ENCODE measurements at regions not wholly inside any gene's neighbourhood (a gene's known extent, or its start where the extent isn't known, plus 50 kb on each side); places are given as distances from the start of the nearest gene placed in this dataset.
A peak's percentile ranks its signal among the peaks of the same experiment; 100 is the strongest.
"Not testable (repeated sequence)": the region's sequence is repeated elsewhere in the genome, so short reads cannot be mapped to it uniquely, and the experiment has no call there.

DNA sequence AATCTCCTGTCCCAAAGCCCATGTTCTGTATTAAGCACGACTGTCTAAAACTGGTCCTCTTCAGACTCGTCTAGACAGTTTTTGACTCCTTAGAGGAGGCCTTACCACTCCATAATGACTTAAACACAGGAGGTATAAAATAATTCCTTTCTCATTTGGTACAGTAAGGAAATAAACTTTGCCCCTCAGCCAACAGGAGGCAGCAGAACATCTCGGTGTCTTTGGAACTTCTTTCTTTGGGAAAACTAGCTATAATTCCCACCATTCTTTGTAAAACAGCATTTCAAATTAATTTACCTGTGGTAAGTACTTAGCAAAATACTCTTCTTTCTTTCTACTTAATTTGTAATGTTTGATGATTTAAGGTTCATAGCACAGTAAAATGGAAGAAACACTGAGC lies 292.7 kb upstream of the G2E3 start:
- no peak for DNase-seq (ENCODE audit: low read depth)

DNA sequence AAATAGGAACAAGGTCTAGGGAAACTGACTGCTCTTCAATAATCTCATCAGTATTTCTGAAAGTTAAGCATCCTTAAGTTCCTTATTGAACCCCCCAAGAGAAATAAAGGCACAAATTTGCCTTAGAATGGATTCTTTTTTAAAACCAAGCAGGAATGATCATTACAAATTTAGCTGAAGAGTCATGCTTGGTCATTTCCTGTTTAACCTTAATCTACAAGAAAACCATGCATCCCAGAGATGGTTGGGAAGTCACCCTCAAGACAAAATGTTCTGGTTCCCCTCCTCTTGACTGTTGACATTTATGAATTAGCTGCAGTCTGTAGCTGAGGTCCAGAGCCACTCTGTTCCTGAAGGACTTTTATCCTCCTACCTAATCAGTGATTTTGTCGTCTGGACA lies 291.8 kb upstream of the G2E3 start:
- DNase-seq (ENCODE audit: low read depth), result no peak

DNA sequence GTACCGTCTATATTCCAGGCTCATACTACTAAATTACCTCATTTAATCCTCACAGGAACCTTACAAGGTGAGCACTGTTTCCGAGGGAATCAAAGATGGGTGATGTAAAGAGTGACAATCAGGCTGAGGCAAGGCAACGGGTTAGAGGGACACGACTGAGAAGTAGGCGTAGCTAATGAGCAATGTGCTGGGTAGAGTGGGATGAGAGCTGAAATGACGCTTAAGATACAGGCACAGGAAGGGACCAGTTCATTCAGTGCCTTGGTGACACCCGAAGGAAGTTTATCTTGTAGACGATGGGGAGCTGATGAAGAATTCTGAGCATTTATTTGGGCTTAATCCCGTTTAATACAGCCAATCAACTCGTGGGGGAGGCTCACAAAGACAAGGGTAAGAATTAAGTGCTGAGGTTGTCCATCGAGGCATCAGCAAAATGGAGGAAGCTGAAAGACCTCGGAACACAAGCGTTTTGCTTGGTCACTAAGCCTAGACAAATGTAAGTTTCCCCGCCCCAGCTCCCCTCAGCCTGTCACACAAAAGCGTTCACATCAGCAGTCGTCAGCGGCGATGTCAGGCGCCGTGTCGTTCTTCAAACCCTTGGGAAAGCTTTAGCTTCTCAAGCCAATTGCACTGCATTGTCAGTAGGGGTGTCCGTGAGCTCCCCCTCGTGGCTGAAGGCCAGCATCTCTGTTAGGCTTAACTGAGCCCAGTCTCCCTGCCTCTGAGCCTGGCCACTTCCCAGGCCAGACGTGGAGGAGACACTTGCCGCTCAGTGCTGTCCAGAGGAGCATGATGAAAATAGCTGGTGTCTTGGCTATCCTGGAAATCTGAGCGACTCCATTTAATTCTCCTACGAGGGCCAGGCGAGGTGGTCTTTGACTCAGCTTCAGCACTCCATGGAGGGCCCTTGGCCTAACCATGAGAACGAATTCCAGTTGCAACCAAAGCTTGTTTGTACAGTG lies 288.5 kb upstream of the G2E3 start:
- peak; percentile 54 for DNase-seq (ENCODE audit: low read depth)

DNA sequence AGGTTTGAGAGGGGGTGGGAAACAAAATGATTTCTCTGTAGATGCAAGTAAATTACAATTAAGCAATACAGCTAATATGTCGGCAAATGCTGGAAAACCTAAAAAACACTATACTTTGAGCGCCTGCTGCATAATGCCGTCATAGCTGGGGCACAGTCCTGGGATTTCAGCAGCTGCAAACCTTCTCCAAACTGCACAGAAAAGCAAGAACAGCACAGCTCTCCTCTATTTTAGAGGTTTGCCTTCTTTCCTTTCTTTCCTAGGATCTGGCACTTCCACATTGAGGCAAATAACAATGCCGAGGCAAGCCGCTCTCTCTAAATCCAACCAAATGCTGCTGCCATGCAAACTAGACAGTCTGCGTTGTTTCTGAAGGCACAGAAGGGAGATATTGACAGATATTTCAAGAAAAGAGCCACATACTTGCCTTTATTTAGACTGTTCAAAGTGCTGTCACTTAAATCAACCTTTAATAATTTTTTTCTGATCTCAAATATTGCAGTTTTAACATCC lies 287.1 kb upstream of the G2E3 start:
- DNase-seq (ENCODE audit: low read depth), result no peak

DNA sequence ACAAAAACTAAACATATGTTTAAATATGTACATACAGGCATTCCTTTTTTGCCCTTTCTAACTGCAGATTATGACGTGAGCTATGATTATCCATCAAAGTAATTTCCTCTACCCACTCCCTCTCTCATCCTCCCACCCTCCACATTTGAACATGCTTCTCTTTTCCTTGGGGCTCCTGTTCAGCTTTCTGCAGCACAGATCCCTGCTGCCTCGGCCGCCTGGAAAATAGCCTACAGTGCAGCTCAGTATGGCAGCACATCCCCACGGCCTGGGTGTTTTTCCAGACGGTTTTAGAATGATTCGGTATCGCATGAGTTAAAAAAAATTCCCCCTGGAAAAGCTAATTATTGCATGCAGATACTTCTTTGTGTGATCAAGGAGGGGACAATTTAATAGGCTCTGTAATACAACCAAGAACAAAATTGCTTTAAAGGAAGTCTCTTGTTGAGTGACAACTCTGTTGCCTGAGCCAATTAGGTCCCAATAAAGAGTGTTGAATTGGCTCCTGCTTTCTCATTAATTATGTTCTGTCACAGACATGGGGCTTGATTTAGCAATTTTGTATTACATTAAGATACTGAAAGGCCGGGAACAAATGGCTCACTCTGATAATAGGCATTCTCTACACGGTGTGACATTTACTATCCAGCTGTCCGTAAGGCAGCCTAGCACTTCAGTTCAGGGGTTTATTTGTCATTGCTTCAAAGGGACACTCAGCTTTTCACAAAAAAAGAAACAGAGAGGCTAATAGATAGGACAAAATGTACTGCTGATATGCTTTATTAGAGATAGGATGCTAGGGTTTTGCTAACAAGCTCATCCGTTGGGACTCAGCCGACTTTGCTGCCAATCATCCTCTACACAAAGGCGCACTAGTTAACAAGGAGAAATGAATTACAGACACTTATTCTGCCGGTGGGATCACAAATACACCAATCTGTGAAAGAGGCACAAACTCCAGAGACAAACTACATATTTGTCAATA lies 285.8 kb upstream of the G2E3 start:
- DNase-seq (ENCODE audit: low read depth), result no peak

DNA sequence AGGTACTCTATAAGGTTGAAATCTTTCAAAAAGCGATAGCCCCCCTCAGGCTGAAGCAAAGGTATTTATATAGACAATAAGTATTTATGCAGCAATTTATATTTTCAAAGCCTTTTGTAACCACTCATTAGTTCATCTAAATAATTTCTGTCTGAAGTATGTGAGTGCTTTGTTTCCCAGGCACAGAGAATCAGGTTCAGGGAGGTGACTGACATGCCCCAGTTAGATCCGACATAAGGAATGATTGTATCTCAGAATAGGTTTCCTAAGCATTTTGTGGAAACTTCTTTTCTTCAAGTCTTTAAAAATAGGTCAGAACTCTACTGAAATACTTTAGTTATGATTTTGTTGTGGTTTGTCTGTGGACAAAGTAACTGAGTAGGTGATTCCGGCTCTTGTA lies 283.4 kb upstream of the G2E3 start:
- DNase-seq (ENCODE audit: low read depth), result no peak

DNA sequence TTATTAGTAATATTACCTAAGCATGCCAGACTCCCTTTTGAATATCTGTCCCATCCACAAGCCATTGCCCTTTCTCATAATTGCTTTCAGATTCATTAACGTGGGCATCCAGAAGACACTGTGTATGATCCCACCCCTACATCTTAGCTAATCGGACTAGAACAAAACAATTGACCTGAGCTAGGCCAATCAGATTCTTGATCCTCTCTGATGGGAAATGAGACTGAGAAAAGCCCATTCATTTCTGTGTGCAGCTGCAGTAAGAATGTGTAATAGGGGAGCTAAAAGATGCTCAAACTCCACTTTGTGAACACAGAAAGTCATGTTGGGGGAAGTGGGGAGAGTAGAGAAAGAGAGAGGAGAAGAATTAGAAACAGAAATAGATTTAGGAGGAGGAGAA lies 281.7 kb upstream of the G2E3 start:
- DNase-seq (ENCODE audit: low read depth), result no peak

DNA sequence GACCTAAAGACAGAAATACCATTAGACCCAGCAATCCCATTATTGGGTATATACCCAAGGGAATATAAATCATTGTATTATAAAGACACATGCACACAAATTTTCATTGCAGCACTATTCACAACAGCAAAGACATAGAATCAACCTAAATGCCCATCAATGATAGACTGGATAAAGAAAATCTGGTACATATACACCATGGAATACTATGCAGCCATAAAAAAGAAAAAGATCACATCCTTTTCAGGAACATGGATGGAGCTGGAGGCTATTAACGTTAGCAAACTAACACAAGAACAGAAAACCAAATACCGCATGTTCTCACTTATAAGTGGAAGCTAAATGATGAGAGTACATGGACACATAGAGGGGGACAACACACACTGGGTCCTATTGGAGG lies 280.1 kb upstream of the G2E3 start:
- not testable (repeated sequence) for DNase-seq (ENCODE audit: low read depth)

DNA sequence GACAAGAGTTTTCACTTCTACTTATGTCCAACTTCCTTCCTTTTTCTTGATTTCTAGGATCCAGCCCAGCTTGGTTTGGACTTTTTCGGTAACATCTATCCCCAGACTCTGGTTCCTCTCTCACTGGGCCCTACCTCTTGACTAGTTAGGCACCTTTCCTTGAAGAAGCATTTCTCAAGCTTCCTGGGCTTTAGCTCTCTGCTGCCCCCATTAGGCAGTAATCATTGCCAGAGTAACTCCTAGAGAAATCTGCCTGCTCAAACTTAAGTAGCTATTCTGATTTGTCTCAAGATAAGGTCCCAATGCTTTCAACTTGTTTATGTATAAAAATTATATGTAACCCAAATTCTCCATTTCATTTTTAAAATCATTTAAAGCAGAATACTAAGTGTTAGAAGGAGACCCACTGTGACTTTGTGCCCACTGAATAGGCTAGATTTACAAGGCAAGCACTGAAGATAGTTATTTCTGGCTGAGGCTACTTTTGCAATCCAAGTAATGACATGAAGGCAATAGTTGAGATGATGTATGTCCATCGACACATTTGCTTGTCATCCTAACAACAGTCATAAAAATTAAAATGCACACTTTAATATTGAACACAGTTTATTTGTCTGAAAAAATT lies 275.0 kb upstream of the G2E3 start:
- no peak for DNase-seq (ENCODE audit: low read depth)

DNA sequence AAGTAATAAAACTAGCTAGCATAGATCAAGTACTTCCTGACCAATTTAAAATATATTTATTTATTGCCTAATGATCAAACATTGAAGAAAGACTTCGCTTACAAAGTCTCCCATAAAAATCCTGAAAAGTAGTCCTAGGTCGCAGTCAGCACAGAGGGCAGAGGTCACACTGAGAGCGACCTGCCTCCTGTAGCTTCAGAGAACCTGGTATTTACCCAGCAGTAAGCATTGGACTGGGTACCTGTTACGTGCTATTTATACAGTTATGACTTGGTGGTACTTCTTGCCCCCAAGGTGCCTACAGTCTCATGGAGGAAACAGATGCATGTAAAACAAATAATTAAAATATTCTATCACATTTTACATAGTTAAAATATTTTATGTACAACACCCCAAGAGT lies 274.1 kb upstream of the G2E3 start:
- no peak for DNase-seq (ENCODE audit: low read depth)

DNA sequence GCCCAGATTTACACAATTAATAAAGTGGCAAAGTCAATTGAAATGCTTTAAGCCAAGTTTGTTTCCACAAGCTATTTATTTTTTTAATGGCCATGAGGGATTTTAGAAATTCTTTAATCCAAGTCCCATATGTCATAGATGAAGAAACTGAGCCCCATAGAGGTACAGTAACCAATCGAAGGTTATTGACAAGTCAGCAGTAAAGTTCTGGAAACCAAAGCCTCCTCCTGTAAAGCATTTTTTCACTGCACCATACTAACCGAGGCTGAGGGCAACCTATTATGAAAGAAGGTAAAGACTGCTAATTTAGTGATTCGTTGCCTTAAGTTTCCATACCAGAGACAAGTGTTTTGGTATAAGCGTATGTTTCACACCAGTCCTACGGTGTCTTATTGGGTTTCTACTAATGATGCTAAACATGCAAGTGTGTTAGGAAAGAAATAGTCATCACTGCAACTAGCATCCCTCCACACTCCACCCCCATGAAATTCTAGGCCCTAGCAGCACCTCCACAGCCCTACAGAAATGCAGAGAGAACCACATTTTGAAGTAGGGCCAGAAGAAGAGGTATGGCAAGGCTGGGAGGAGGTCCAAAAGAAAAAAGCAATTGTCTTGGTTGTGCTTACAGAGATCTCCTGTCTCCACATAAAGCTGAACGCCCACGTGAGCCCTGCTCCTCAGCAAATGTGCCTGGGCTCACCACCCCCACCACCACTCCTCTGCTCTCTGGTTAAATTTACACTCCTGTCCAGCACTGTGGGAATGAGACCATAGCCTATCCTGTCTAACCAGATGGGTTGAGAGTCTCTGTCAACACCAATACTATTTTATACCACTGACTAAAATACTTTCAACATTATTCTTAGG lies 271.1 kb upstream of the G2E3 start:
- DNase-seq (ENCODE audit: low read depth), result no peak

DNA sequence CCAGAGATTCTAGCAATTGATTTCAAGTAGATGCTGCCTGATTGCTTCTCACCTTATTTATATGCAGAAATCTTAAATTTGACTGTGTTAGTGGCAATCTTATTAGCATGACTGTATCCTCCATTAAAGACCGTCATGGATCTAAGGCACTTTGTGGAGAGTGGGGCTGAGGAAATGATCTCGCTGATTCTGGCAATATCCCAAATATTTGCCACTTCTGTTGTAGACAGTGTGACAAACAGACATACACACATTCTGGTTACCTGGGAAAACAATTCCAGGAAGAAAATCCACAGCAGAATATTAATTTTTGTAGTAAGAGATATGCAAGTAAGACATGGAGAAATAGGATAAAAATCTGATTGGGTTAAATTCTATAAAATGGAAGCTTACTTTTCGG lies 269.0 kb upstream of the G2E3 start:
- no peak for DNase-seq (ENCODE audit: low read depth)

DNA sequence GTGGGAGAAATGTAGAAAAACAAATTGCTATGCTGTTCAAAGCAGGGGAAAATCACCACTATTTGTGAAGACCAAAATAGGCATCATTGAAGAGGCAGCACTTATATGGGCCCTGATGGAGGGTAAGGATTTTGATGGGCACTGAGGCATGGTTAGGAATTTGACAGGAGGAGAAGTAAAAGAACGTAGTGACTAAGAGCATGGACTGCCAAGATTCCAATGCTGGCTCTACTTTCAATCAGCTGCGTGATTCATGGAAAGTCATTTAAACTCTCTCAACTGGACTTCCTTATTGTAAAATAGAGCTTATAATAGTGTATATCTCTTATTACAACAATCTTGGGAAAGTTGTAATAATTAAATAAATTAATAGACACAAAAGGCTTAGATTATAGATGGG lies 267.7 kb upstream of the G2E3 start:
- peak; percentile 55 for DNase-seq (ENCODE audit: low read depth)

DNA sequence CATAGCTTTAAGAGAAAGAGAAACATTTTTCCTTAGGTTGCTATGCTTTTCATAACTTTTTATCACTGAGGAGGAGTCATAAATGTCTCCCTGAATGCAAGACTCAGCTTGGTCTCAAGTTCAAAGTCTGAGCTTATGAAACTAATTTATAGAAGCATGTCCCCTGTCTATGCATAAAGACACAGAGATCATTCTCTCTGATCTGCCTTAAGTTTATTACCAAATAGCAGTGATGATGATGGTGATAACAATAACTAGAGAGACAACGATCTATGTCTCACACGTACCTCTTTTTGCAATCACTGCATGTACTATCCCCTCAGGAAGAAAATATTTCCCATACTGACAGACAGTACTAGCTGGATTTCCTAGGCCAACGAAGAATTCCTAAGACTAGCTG lies 266.4 kb upstream of the G2E3 start:
- no peak for DNase-seq (ENCODE audit: low read depth)

DNA sequence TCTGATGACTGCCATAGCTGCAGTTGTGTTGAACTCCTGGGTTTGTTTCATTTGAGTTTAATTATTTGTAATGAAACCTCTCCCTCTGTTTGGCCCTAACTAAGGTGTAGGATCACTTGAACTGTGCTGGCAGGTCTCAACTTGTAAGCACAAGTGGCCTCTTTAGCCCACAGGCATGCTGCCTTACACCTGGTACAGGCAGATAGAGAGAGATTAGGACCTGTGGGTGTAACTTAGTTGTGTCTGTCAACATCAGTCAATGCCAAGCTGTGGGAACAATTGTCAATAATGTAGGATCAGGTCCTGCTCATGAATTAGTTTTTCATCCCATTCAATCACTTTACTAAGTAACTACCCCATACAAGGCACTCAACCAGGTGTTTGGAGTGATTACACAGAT lies 263.0 kb upstream of the G2E3 start:
- DNase-seq (ENCODE audit: low read depth), result no peak

DNA sequence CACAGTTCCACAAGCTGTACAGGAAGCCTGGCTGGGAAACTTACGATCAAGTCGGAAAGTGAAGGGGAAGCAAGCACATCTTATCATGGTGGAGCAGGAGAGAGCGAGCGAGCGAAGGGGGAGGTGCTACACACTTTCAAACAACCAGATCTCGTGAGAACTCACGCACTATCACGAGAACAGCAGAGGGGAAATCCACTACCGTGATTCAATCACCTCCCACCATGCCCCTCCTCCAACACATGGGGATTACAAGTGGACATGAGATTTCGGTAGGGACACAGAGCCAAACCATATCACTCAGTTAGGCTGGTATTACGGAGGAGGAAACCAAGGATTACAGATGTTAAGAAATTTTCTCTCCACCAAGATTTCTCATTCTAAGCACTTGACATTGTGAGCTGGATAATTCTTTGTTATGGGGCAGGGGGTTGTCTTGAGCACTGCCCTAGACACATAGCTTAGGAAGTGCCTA lies 262.0 kb upstream of the G2E3 start:
- no peak for DNase-seq (ENCODE audit: low read depth)

DNA sequence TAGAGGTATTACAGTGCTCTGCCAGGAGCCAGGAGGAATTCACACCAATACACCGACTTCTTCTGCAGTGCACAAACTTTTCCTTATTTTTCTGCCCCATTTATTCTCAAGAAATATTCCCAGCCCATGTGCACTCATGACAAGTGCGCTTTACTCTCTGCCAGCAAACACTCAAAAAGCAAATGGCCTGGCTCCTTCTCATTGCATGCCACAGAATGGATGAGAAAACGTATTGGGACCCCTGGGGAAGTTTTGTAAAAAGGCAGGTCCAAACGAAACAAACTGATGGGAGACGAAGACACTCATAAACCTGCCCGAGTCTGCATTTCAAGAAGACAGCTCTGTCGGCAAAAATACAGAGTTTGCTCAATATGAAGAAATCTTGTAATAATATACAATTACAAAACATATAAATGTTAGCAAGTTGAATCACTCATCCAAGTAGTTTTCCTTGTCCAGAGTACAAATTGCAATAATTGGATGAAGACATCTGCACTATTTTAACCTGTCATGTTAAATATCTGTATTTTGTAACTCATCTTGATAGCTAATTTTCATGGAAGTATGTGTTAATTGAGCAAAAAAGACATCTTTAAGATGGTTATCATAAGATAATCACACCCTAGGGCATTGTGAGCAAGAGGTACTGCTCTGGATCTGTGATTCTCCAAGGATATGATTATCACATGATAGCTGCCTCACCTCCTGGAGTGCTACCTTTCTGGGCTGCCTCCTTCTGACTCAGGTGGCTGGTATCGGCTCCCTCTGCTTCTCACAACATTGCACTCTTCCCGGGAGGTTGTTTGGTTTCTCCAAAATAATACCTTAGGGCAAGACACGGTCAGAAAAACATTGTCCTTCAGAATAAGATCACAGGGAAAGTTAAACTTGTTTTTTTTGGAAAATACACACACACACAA lies 260.8 kb upstream of the G2E3 start:
- no peak for DNase-seq (ENCODE audit: low read depth)

DNA sequence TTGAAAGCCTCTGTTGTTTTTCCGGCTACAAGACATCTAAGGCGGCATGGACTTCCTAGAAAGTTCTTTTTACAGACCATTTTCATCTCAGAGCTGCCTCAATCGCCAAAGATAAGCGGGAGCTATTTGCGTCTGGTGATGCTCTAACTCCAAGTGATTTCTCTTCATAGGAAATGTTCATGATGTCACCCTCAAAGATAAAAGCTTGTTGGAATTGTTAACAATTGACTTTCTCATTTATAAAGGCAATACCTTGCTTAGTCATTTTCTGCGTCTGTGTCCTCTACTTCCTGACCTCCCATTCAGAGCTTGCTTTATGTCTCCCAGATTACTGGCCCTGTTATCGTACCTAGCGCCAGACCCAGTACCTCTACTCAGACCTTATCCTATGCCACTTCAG lies 259.0 kb upstream of the G2E3 start:
- DNase-seq (ENCODE audit: low read depth), result no peak

DNA sequence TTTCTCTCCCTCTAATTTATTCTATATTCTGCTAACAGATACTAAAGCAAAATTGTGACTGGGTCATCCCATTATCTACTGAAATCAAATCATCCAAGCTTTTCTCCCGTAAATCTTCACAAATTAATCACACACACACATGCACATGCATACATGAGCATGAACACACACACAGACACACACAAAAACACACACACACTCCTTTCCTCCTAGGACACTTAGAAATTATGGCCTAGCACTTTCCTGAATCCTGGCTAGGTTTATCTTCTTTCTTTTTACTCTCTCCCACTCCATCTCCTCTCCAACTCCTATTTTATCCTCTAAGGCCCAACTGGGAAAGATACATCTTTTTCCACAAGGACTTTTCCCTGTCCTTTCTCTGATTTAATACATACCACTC lies 255.6 kb upstream of the G2E3 start:
- no peak for DNase-seq (ENCODE audit: low read depth)

DNA sequence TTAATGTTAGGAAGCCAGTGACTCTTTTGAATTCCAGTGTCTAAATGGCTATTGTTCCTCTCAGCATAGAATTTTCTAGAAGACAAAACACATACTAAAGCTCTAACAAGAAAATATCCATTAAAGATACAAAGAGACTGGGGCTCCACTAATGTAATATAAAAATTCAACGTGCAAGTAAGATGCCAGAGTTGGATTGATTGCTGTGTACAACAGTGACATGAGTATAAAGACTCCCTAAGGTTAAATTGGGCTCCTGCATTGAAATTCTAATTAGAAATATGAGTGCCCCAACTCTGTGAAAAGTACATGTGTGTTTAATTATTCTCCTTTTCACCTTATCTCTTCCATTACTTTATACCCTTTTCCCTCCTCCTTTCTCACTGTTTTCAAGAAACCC lies 253.6 kb upstream of the G2E3 start:
- DNase-seq (ENCODE audit: low read depth), result no peak

All from non-pigmented ciliary epithelial cell (primary cell).